Panc1 (cell line): ENCODE measurements at regions not wholly inside any gene's neighbourhood (a gene's known extent, or its start where the extent isn't known, plus 50 kb on each side); places are given as distances from the start of the nearest gene placed in this dataset.

Experiments
- CTCF ChIP-seq: fragments of 450-650 bp; IDR thresholded peaks from 2 replicates; pipeline ENCODE4 v1.5.1; 2017; ENCODE audit warnings: mild to moderate bottlenecking
- SIN3A ChIP-seq: IDR thresholded peaks from 2 replicates; pipeline ENCODE4 v1.6.1; 2012; ENCODE audit warnings: low read depth, mild to moderate bottlenecking, low read length, moderate library complexity, borderline replicate concordance; ENCODE audit not compliant: insufficient read depth
- TCF7L2 ChIP-seq: IDR thresholded peaks from 2 replicates; pipeline ENCODE4 v1.6.1; 2011; ENCODE audit warnings: mild to moderate bottlenecking, low read depth, low read length, inconsistent platforms
- TF ChIP-seq, protein P1 (sequence below), 2 experiments: IDR thresholded peaks; 2 replicates each; pipeline ENCODE4 v1.6.1; 2011 to 2012; ENCODE audit warnings: low read depth in 2 of 2, control low read depth in 1 of 2, low read length in 1 of 2, mild to moderate bottlenecking in 1 of 2, moderate library complexity in 1 of 2; ENCODE audit not compliant: insufficient read depth in 1 of 2

- TF ChIP-seq TCF7L2 (no peak), CTCF (no peak), SIN3A (no peak)
- TF ChIP-seq, protein P1, sequence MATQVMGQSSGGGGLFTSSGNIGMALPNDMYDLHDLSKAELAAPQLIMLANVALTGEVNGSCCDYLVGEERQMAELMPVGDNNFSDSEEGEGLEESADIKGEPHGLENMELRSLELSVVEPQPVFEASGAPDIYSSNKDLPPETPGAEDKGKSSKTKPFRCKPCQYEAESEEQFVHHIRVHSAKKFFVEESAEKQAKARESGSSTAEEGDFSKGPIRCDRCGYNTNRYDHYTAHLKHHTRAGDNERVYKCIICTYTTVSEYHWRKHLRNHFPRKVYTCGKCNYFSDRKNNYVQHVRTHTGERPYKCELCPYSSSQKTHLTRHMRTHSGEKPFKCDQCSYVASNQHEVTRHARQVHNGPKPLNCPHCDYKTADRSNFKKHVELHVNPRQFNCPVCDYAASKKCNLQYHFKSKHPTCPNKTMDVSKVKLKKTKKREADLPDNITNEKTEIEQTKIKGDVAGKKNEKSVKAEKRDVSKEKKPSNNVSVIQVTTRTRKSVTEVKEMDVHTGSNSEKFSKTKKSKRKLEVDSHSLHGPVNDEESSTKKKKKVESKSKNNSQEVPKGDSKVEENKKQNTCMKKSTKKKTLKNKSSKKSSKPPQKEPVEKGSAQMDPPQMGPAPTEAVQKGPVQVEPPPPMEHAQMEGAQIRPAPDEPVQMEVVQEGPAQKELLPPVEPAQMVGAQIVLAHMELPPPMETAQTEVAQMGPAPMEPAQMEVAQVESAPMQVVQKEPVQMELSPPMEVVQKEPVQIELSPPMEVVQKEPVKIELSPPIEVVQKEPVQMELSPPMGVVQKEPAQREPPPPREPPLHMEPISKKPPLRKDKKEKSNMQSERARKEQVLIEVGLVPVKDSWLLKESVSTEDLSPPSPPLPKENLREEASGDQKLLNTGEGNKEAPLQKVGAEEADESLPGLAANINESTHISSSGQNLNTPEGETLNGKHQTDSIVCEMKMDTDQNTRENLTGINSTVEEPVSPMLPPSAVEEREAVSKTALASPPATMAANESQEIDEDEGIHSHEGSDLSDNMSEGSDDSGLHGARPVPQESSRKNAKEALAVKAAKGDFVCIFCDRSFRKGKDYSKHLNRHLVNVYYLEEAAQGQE (IDR thresholded peaks at IDR 0.05; ENCODE audit: insufficient read depth in 1 of 2, low read depth in 2 of 2, low read length in 1 of 2), result no peak
These were observed 161.4 kb upstream of the TFPI start for GRCh38 chr2:187715590-187715989.
